Natural killer cell (primary cell): ENCODE measurements at regions not wholly inside any gene's neighbourhood (a gene's known extent, or its start where the extent isn't known, plus 50 kb on each side); places are given as distances from the start of the nearest gene placed in this dataset.

Experiments
- ATAC-seq, 3 donors: fragments of 150-1000 bp in 2 of 3; fragments of 200-7000 bp in 1 of 3; cut with Tn5 transposase; 1 replicate in 1 of 3; 2 replicates in 2 of 3; pipeline ENCODE4 v1.10.0; 2021; ENCODE audit warnings: mild to moderate bottlenecking in 2 of 3, moderate library complexity in 2 of 3
- DNase-seq, 2 donors: peaks; one replicate each; pipeline versions ENCODE4 v3.0.0 to v3.0.0-alpha.2; 2013 to 2021; ENCODE audit warnings: mixed read lengths in 1 of 2
- H3K27ac ChIP-seq: one replicate; pipeline ENCODE4 v1.5.1; 2013; ENCODE audit warnings: mild to moderate bottlenecking, low read length
- H3K27me3 ChIP-seq: one replicate; pipeline ENCODE4 v1.6.1; 2013; ENCODE audit warnings: low read length; ENCODE audit not compliant: control insufficient read depth, insufficient read depth
- H3K36me3 ChIP-seq: one replicate; pipeline ENCODE4 v1.6.1; 2013; ENCODE audit warnings: low read length; ENCODE audit not compliant: control insufficient read depth, insufficient read depth
- H3K4me1 ChIP-seq: one replicate; pipeline ENCODE4 v1.6.1; 2013; ENCODE audit warnings: low read length; ENCODE audit not compliant: control insufficient read depth, insufficient read depth
- H3K4me3 ChIP-seq: one replicate; pipeline ENCODE4 v1.5.1; 2013; ENCODE audit warnings: low read length
- H3K9me3 ChIP-seq: one replicate; pipeline ENCODE4 v1.6.1; 2013; ENCODE audit warnings: low read length; ENCODE audit not compliant: control insufficient read depth, insufficient read depth
- H3K27ac Mint-ChIP-seq, 2 donors: one replicate each; pipeline ENCODE4 v1.8.0; 2022; ENCODE audit warnings: mild to moderate bottlenecking in 2 of 2, mixed read lengths in 2 of 2, moderate library complexity in 1 of 2
- H3K27me3 Mint-ChIP-seq, 2 donors: one replicate each; pipeline ENCODE4 v1.8.0; 2022; ENCODE audit warnings: low read depth in 2 of 2, mixed read lengths in 2 of 2
- H3K36me3 Mint-ChIP-seq: one replicate; pipeline ENCODE4 v1.8.0; 2022; ENCODE audit warnings: mixed read lengths
- H3K4me1 Mint-ChIP-seq, 2 donors: one replicate each; pipeline ENCODE4 v1.8.0; 2022; ENCODE audit warnings: mixed read lengths in 2 of 2
- H3K4me3 Mint-ChIP-seq: one replicate; pipeline ENCODE4 v1.8.0; 2022; ENCODE audit warnings: mild to moderate bottlenecking, moderate library complexity, mixed read lengths
- H3K9me3 Mint-ChIP-seq, 2 donors: one replicate each; pipeline ENCODE4 v1.8.0; 2022; ENCODE audit warnings: mixed read lengths in 2 of 2
- WGBS: methylation state at CpG from one replicate; pipeline ENCODE4 v1.1.7; 2013; ENCODE audit warnings: missing lambda C conversion rate; ENCODE audit not compliant: insufficient coverage; 5-methylcytosine and 5-hydroxymethylcytosine counted together
- intact Hi-C: fragments of 100-400 bp; cut with micrococcal nuclease; formaldehyde crosslinking; loops from one replicate; pipeline ENCODE4 v1.14.2; 2022
- TF ChIP-seq, protein P1 (sequence below): fragments of 200-600 bp; IDR thresholded peaks from one replicate; pipeline ENCODE4 v1.8.0; 2022; ENCODE audit warnings: antibody characterized with exemption

DNA sequence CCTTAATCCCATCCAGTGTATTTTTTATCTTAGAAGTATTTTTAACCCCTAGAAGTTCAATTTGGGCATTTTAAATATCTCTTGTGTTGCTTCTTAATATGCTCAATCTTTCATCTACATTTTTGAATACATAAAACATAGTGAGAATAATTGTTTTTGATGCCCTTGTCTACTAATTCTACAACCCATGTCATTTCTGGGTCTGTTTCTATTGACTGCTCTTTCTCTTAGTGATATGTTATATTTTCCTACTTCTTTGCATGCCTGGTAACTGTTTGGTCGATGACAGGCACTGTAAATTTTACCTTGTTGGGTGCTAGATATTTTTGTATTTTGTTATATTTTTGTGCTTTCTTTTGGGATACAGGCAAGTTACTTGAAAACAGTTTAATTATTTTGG, 56.3 kb downstream of the CYTL1 start:
- H3K9me3 ChIP-seq: peaks cover 13% of the 10 kb centered on the region
- ATAC-seq (no peak), DNase-seq (no peak)
- H3K36me3 ChIP-seq: no peaks in the 10 kb centered on the region
- H3K27me3 Mint-ChIP-seq: peaks cover 0 to 2% of the 10 kb centered on the region in 2 donors
- intact Hi-C loops: no loop called here
- peaks cover 39% of the 10 kb centered on the region for H3K36me3 Mint-ChIP-seq
- H3K4me3 Mint-ChIP-seq: no peak overlapping the region
- H3K4me1 Mint-ChIP-seq: no peaks in the 10 kb centered on the region
- H3K27me3 ChIP-seq: no peaks in the 10 kb centered on the region
- H3K4me1 ChIP-seq: no peaks in the 10 kb centered on the region
- no peak overlapping the region for H3K4me3 ChIP-seq
- no peak overlapping the region for H3K27ac ChIP-seq
- WGBS: 80% methylated on average over 1 of the region's 1 CpG
- H3K9me3 Mint-ChIP-seq: peaks cover 10 to 20% of the 10 kb centered on the region in 2 donors
- H3K27ac Mint-ChIP-seq: no peak overlapping the region
- TF ChIP-seq, protein P1, sequence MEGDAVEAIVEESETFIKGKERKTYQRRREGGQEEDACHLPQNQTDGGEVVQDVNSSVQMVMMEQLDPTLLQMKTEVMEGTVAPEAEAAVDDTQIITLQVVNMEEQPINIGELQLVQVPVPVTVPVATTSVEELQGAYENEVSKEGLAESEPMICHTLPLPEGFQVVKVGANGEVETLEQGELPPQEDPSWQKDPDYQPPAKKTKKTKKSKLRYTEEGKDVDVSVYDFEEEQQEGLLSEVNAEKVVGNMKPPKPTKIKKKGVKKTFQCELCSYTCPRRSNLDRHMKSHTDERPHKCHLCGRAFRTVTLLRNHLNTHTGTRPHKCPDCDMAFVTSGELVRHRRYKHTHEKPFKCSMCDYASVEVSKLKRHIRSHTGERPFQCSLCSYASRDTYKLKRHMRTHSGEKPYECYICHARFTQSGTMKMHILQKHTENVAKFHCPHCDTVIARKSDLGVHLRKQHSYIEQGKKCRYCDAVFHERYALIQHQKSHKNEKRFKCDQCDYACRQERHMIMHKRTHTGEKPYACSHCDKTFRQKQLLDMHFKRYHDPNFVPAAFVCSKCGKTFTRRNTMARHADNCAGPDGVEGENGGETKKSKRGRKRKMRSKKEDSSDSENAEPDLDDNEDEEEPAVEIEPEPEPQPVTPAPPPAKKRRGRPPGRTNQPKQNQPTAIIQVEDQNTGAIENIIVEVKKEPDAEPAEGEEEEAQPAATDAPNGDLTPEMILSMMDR: no peak
